HepG2 (cell line): ENCODE measurements at regions not wholly inside any gene's neighbourhood (a gene's known extent, or its start where the extent isn't known, plus 50 kb on each side); places are given as distances from the start of the nearest gene placed in this dataset.

Experiments
- ATF7-NPFF ChIP-seq: sonication (generic); formaldehyde crosslinking; IDR thresholded peaks from 2 replicates; pipeline ENCODE4 v1.8.1; 2023; ENCODE audit warnings: mild to moderate bottlenecking, low read depth, missing genetic modification reagents, moderate library complexity
- DNMT3B ChIP-seq: conservative IDR thresholded peaks from 2 replicates; pipeline ENCODE4 v1.6.1; 2016; ENCODE audit warnings: missing biosample characterization, control low read depth
- ERF ChIP-seq: IDR thresholded peaks from 2 replicates; pipeline ENCODE4 v1.6.1; 2018; ENCODE audit warnings: missing biosample characterization, missing genetic modification reagents
- GABPB1 ChIP-seq: IDR thresholded peaks from 2 replicates; pipeline ENCODE4 v1.6.1; 2016; ENCODE audit warnings: mild to moderate bottlenecking, missing genetic modification reagents, moderate library complexity, missing compliant biosample characterization
- HBP1 ChIP-seq: IDR thresholded peaks from 2 replicates; pipeline ENCODE4 v1.6.1; 2016; ENCODE audit warnings: low read depth, control low read depth
- HDAC1 ChIP-seq: sonication (generic); formaldehyde crosslinking; IDR thresholded peaks from 2 replicates; pipeline ENCODE4 v1.5.1; 2020; ENCODE audit warnings: mild to moderate bottlenecking, missing genetic modification reagents
- JARID2 ChIP-seq: sonication (generic); formaldehyde crosslinking; IDR thresholded peaks from 2 replicates; pipeline ENCODE4 v1.8.1; 2023; ENCODE audit warnings: missing genetic modification reagents, inconsistent platforms; ENCODE audit not compliant: insufficient replicate concordance
- JUN ChIP-seq: sonication (generic); formaldehyde crosslinking; IDR thresholded peaks from 2 replicates; pipeline ENCODE4 v1.4.0; 2020; ENCODE audit warnings: mild to moderate bottlenecking, missing genetic modification reagents
- KDM6A ChIP-seq: IDR thresholded peaks from 2 replicates; pipeline ENCODE4 v1.6.1; 2016; ENCODE audit warnings: low read depth
- KLF16 ChIP-seq, 2 experiments: sonication (generic) in 1 of 2; formaldehyde crosslinking in 1 of 2; IDR thresholded peaks; 2 replicates each; pipeline versions ENCODE4 v1.6.1 to v1.8.0; 2016 to 2023; ENCODE audit warnings: missing genetic modification reagents in 2 of 2, missing compliant biosample characterization in 1 of 2
- MLLT10 ChIP-seq: sonication (generic); formaldehyde crosslinking; IDR thresholded peaks from 2 replicates; pipeline ENCODE4 v1.4.0; 2020; ENCODE audit warnings: missing genetic modification reagents
- MLX ChIP-seq: IDR thresholded peaks from 2 replicates; pipeline ENCODE4 v1.6.1; 2016
- NRL ChIP-seq: sonication (generic); formaldehyde crosslinking; IDR thresholded peaks from 2 replicates; pipeline ENCODE4 v1.5.0; 2020; ENCODE audit warnings: missing genetic modification reagents, mild to moderate bottlenecking, moderate library complexity, borderline replicate concordance
- PHF5A ChIP-seq: IDR thresholded peaks from one replicate; pipeline ENCODE4 v1.6.1; 2018; ENCODE audit warnings: low read depth, missing genetic modification reagents; ENCODE audit not compliant: unreplicated experiment
- PREB ChIP-seq: sonication (generic); formaldehyde crosslinking; IDR thresholded peaks from 2 replicates; pipeline ENCODE4 v1.4.0; 2020; ENCODE audit warnings: missing genetic modification reagents
- RBM39 ChIP-seq: fragments of 200-400 bp; formaldehyde crosslinking; IDR thresholded peaks from one replicate; pipeline ENCODE4 v1.6.1; 2018; ENCODE audit warnings: antibody characterized with exemption, mild to moderate bottlenecking, low read depth, low read length; ENCODE audit not compliant: poor library complexity, severe bottlenecking
- TARDBP ChIP-seq: sonication (generic); formaldehyde crosslinking; IDR thresholded peaks from 2 replicates; pipeline ENCODE4 v1.8.0; 2022; ENCODE audit warnings: mild to moderate bottlenecking, missing genetic modification reagents
- TBP ChIP-seq: sonication (generic); formaldehyde crosslinking; IDR thresholded peaks from 2 replicates; pipeline ENCODE4 v1.5.0; 2020; ENCODE audit warnings: missing genetic modification reagents
- XRCC5 ChIP-seq: fragments of 200-400 bp; formaldehyde crosslinking; optimal IDR thresholded peaks from 2 replicates; pipeline ENCODE3; 2017; ENCODE audit warnings: mild to moderate bottlenecking, low read length
- ZNF12 ChIP-seq: sonication (generic); formaldehyde crosslinking; IDR thresholded peaks from 2 replicates; pipeline ENCODE4 v1.5.0; 2020; ENCODE audit warnings: missing genetic modification reagents
- ZNF232 ChIP-seq: sonication (generic); formaldehyde crosslinking; IDR thresholded peaks from 2 replicates; pipeline ENCODE4 v1.4.0; 2020; ENCODE audit warnings: missing genetic modification reagents, borderline replicate concordance
- ZNF557 ChIP-seq: sonication (generic); formaldehyde crosslinking; IDR thresholded peaks from 2 replicates; pipeline ENCODE4 v1.4.0; 2020; ENCODE audit warnings: missing genetic modification reagents
- ZNF558 ChIP-seq: sonication (generic); formaldehyde crosslinking; IDR thresholded peaks from 2 replicates; pipeline ENCODE4 v1.9.0; 2022; ENCODE audit warnings: mild to moderate bottlenecking, missing genetic modification reagents, borderline replicate concordance
- ZNF710 ChIP-seq: sonication (generic); formaldehyde crosslinking; IDR thresholded peaks from 2 replicates; pipeline ENCODE4 v1.5.0; 2020; ENCODE audit warnings: mild to moderate bottlenecking, missing genetic modification reagents, borderline replicate concordance
- ZNF883 ChIP-seq: sonication (generic); formaldehyde crosslinking; IDR thresholded peaks from 2 replicates; pipeline ENCODE4 v1.5.1; 2020; ENCODE audit warnings: mild to moderate bottlenecking, missing genetic modification reagents; ENCODE audit errors: not compliant biosample characterization
- TF ChIP-seq, protein P1 (sequence below): sonication (generic); formaldehyde crosslinking; IDR thresholded peaks from 2 replicates; pipeline ENCODE4 v1.4.0; 2020; ENCODE audit warnings: missing genetic modification reagents

DNA sequence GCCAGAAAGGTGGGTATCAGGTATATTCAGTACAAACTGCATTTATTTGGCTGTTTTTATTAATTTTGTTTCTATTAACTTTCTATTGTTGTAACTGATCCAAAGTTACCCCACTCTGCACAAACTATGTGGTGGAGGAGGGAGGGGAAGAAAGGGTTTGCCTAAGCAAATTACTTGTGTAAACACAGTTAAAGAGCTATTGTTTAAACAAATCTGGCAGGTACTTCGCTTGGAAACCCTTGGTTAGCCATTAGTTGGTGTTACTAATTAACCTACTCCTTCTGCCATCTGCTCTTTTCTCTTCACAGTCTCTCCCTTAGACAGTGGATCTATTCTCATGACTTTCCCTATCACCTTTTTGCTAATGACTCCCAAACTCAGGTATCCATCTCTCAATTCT, 328.4 kb upstream of the NECTIN3 start (continued):
- TF ChIP-seq JUN (CRISPR knock-in tag) (no peak), ZNF12 (CRISPR knock-in tag) (no peak), KDM6A (CRISPR knock-in tag) (no peak), DNMT3B (CRISPR knock-in tag) (no peak), HDAC1 (CRISPR knock-in tag) (0 out of 2 replicates have a peak, but pooled peaks have one; percentile 48), MLX (no peak), XRCC5 (no peak), ZNF557 (CRISPR knock-in tag) (no peak), ZNF883 (CRISPR knock-in tag) (no peak), GABPB1 (CRISPR knock-in tag) (no peak), JARID2 (CRISPR knock-in tag) (no peak), TARDBP (CRISPR knock-in tag) (peak; percentile 57; the same call in 1 of the 2 replicates), ATF7-NPFF (CRISPR knock-in tag) (no peak), ERF (CRISPR knock-in tag) (0 out of 2 replicates have a peak, but pooled peaks have one; percentile 36), MLLT10 (CRISPR knock-in tag) (no peak), TBP (CRISPR knock-in tag) (no peak), PREB (CRISPR knock-in tag) (no peak), HBP1 (CRISPR knock-in tag) (no peak), ZNF558 (CRISPR knock-in tag) (no peak), PHF5A (CRISPR knock-in tag) (no peak), RBM39 (no peak), ZNF710 (CRISPR knock-in tag) (peak; percentile 83), NRL (CRISPR knock-in tag) (no peak), ZNF232 (CRISPR knock-in tag) (no peak), KLF16 (CRISPR knock-in tag; IDR thresholded peaks at IDR 0.05) (no peak)
- TF ChIP-seq, protein P1, sequence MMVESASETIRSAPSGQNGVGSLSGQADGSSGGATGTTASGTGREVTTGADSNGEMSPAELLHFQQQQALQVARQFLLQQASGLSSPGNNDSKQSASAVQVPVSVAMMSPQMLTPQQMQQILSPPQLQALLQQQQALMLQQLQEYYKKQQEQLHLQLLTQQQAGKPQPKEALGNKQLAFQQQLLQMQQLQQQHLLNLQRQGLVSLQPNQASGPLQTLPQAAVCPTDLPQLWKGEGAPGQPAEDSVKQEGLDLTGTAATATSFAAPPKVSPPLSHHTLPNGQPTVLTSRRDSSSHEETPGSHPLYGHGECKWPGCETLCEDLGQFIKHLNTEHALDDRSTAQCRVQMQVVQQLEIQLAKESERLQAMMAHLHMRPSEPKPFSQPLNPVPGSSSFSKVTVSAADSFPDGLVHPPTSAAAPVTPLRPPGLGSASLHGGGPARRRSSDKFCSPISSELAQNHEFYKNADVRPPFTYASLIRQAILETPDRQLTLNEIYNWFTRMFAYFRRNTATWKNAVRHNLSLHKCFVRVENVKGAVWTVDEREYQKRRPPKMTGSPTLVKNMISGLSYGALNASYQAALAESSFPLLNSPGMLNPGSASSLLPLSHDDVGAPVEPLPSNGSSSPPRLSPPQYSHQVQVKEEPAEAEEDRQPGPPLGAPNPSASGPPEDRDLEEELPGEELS: peak; percentile 79
